Panc1 (cell line): ENCODE measurements at regions not wholly inside any gene's neighbourhood (a gene's known extent, or its start where the extent isn't known, plus 50 kb on each side); places are given as distances from the start of the nearest gene placed in this dataset.

Experiments
- POLR2AphosphoS5 ChIP-seq: IDR thresholded peaks from 2 replicates; pipeline ENCODE4 v1.6.1; 2012; ENCODE audit warnings: mild to moderate bottlenecking, low read depth, low read length, moderate library complexity
- TCF7L2 ChIP-seq: IDR thresholded peaks from 2 replicates; pipeline ENCODE4 v1.6.1; 2011; ENCODE audit warnings: mild to moderate bottlenecking, low read depth, low read length, inconsistent platforms
- TF ChIP-seq, protein P1 (sequence below): fragments of 450-650 bp; IDR thresholded peaks from 2 replicates; pipeline ENCODE4 v1.5.1; 2017; ENCODE audit warnings: mild to moderate bottlenecking

DNA sequence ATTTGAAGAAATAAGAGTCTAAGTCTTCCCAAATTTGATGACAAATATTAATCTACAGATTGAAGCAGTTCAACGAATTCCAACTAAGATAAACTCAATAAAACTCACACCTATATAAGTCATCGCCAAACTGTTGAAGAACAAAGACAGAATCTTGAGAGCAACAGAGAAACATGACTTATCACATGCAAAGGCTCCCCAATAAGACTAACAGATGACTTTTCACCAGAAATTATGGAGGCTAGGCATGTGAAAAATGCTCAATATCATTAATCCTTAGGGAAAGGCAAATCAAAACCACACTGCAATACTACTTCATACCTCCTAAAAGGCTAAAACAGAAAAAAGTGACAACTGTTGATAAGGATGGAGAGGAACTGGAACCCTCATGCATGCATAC, 517.6 kb upstream of the SUCLG2 start:
- TF ChIP-seq, protein P1, sequence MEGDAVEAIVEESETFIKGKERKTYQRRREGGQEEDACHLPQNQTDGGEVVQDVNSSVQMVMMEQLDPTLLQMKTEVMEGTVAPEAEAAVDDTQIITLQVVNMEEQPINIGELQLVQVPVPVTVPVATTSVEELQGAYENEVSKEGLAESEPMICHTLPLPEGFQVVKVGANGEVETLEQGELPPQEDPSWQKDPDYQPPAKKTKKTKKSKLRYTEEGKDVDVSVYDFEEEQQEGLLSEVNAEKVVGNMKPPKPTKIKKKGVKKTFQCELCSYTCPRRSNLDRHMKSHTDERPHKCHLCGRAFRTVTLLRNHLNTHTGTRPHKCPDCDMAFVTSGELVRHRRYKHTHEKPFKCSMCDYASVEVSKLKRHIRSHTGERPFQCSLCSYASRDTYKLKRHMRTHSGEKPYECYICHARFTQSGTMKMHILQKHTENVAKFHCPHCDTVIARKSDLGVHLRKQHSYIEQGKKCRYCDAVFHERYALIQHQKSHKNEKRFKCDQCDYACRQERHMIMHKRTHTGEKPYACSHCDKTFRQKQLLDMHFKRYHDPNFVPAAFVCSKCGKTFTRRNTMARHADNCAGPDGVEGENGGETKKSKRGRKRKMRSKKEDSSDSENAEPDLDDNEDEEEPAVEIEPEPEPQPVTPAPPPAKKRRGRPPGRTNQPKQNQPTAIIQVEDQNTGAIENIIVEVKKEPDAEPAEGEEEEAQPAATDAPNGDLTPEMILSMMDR = no peak
- TF ChIP-seq POLR2AphosphoS5 = no peak
- TF ChIP-seq TCF7L2 = no peak
